ENCODE measurements at regions not wholly inside any gene's neighbourhood (a gene's known extent, or its start where the extent isn't known, plus 50 kb on each side); places are given as distances from the start of the nearest gene placed in this dataset.

DNA sequence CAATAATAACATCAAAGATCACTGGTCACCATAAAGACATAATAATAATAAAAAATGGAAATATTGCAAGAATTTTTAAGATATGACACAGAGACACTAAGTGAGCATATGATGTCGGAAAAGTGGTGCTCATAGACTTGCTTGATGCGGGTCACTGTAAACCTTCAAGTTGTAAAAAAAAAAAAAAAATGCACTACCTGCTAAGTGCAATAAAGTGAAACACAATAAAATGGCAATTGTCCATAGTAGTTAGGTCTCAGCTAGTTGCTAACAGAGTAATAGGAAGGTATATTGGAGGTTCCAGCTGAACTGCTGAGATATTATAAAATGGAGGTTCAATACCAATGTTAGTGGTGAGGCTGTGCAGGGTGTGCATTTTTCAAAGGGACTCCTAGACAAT lies 146.6 kb upstream of the MRPS22 start:
- Mint-ChIP-seq H3K27me3 (ENCODE audit: low read depth) (peaks cover 21% of the 10 kb centered on the region), H3K36me3 (ENCODE audit: insufficient read depth in 1 of 3, low read depth in 3 of 3) (peaks cover 5 to 12% (median 11%) of the 10 kb centered on the region in 3 experiments), H3K27ac (no peak overlapping the region), H3K4me3 (no peak overlapping the region), H3K4me1 (peaks cover 2% of the 10 kb centered on the region in 2 experiments), H3K9me3 (peaks cover 39 to 48% of the 10 kb centered on the region in 2 experiments)
- H2BK120ac ChIP-seq (ENCODE audit: low read depth, low read length, poor library complexity, severe bottlenecking) = no peak overlapping the region
- H3K4ac ChIP-seq (ENCODE audit: low read depth, low read length) = no peak overlapping the region
- no peaks in the 10 kb centered on the region for H3K23me2 ChIP-seq (ENCODE audit: insufficient read length, low read depth, low read length, poor library complexity, severe bottlenecking)
- no peak overlapping the region for H4K8ac ChIP-seq (replicated peaks; ENCODE audit: insufficient read length, low read depth, low read length)
- DNase-seq = no peak
- no peak overlapping the region for H3K56ac ChIP-seq (ENCODE audit: insufficient read length, low read depth, low read length)
- no peaks in the 10 kb centered on the region for H4K20me1 ChIP-seq (ENCODE audit: control insufficient read depth, insufficient read depth, insufficient read length)
- H3K18ac ChIP-seq (ENCODE audit: insufficient read length, low read depth, low read length) = no peak overlapping the region
- H2AFZ ChIP-seq (ENCODE audit: low read length) = no peak overlapping the region
- no peak overlapping the region for H3T11ph ChIP-seq (ENCODE audit: low read length)
- no peak overlapping the region for H2BK12ac ChIP-seq (ENCODE audit: insufficient read length, low read depth, low read length)
- no peak overlapping the region for H3K27ac ChIP-seq (ENCODE audit: insufficient read length, low read depth, low read length)
- no peak overlapping the region for H2BK20ac ChIP-seq (ENCODE audit: low read depth, low read length, poor library complexity, severe bottlenecking)
- H3K9me3 ChIP-seq (ENCODE audit: control insufficient read depth, low read depth, low read length) = peaks cover 14% of the 10 kb centered on the region
- no peak overlapping the region for H2BK5ac ChIP-seq (ENCODE audit: insufficient read length, low read length)
- no peaks in the 10 kb centered on the region for H3K79me2 ChIP-seq (ENCODE audit: insufficient read depth, low read length)
- no peaks in the 10 kb centered on the region for H3K4me1 ChIP-seq (ENCODE audit: insufficient read depth, low read length)
- no peak overlapping the region for H3K9ac ChIP-seq (ENCODE audit: extremely low read depth, insufficient read length, low read length)
- H3K27me3 ChIP-seq (ENCODE audit: insufficient read depth, low read length) = no peaks in the 10 kb centered on the region; the same call in 1 of the 2 replicates
- no peak overlapping the region for H4K91ac ChIP-seq (ENCODE audit: insufficient read length, low read depth, low read length)
- no CpG with 5 or more reads among the region's 2 CpGs for WGBS (ENCODE audit: extremely low coverage, insufficient read length, low lambda C conversion rate)
- H4K5ac ChIP-seq (ENCODE audit: insufficient read length, low read depth, low read length) = no peak overlapping the region
- H3K14ac ChIP-seq (ENCODE audit: insufficient read depth, low read length) = no peak overlapping the region
- no peak overlapping the region for H3K23ac ChIP-seq (ENCODE audit: insufficient read length, low read depth, low read length)
- TF ChIP-seq, protein P1, sequence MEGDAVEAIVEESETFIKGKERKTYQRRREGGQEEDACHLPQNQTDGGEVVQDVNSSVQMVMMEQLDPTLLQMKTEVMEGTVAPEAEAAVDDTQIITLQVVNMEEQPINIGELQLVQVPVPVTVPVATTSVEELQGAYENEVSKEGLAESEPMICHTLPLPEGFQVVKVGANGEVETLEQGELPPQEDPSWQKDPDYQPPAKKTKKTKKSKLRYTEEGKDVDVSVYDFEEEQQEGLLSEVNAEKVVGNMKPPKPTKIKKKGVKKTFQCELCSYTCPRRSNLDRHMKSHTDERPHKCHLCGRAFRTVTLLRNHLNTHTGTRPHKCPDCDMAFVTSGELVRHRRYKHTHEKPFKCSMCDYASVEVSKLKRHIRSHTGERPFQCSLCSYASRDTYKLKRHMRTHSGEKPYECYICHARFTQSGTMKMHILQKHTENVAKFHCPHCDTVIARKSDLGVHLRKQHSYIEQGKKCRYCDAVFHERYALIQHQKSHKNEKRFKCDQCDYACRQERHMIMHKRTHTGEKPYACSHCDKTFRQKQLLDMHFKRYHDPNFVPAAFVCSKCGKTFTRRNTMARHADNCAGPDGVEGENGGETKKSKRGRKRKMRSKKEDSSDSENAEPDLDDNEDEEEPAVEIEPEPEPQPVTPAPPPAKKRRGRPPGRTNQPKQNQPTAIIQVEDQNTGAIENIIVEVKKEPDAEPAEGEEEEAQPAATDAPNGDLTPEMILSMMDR (conservative IDR thresholded peaks at IDR 0.05) = no peak
- no peak overlapping the region for H3K4me2 ChIP-seq (ENCODE audit: insufficient read depth, insufficient read length, low read length)
- no peak overlapping the region for H2AK5ac ChIP-seq (ENCODE audit: insufficient read length, low read length)
- H3K79me1 ChIP-seq (ENCODE audit: insufficient read depth, low read depth, low read length, poor library complexity, severe bottlenecking) = no peaks in the 10 kb centered on the region
- no peak overlapping the region for H2BK15ac ChIP-seq (ENCODE audit: low read depth, low read length)
